GM23338 (cell line): ENCODE measurements at regions not wholly inside any gene's neighbourhood (a gene's known extent, or its start where the extent isn't known, plus 50 kb on each side); places are given as distances from the start of the nearest gene placed in this dataset.

Experiments
- ATAC-seq: fragments of 200-7000 bp; cut with Tn5 transposase; 3 replicates; pipeline ENCODE4 v1.9.1; 2020
- DNase-seq: peaks from one replicate; pipeline ENCODE4 v3.0.0-alpha.2; 2015; ENCODE audit warnings: low spot score
- H2AFZ ChIP-seq: fragments of 200-600 bp; sonication (generic); 2 replicates; pipeline ENCODE4 v1.8.0; 2016; ENCODE audit warnings: antibody characterized with exemption, mild to moderate bottlenecking, moderate library complexity
- H3F3A ChIP-seq: fragments of 200-600 bp; sonication (generic); replicated peaks from 2 replicates; pipeline ENCODE4 v1.8.0; 2017; ENCODE audit warnings: antibody characterized with exemption, mixed run types, low read depth
- H3K27ac ChIP-seq: fragments of 200-600 bp; sonication (generic); 2 replicates; pipeline ENCODE4 v1.6.1; 2016; ENCODE audit warnings: low read depth
- H3K27me3 ChIP-seq: fragments of 200-600 bp; sonication (generic); 2 replicates; pipeline ENCODE4 v1.8.0; 2016; ENCODE audit warnings: mild to moderate bottlenecking, mixed run types, moderate library complexity; ENCODE audit not compliant: insufficient read depth
- H3K36me3 ChIP-seq: fragments of 200-600 bp; sonication (generic); 2 replicates; pipeline ENCODE4 v1.8.0; 2016; ENCODE audit warnings: mild to moderate bottlenecking; ENCODE audit not compliant: insufficient read depth
- H3K4me1 ChIP-seq: fragments of 200-600 bp; sonication (generic); 2 replicates; pipeline ENCODE4 v1.8.0; 2016; ENCODE audit warnings: mild to moderate bottlenecking, moderate library complexity; ENCODE audit not compliant: insufficient read depth
- H3K4me2 ChIP-seq: fragments of 200-600 bp; sonication (generic); 2 replicates; pipeline ENCODE4 v1.7.1; 2017; ENCODE audit warnings: mixed run types
- H3K4me3 ChIP-seq: fragments of 200-600 bp; sonication (generic); 2 replicates; pipeline ENCODE4 v1.6.1; 2016; ENCODE audit warnings: mixed run types
- H3K79me2 ChIP-seq: fragments of 200-600 bp; sonication (generic); replicated peaks from 2 replicates; pipeline ENCODE4 v1.8.0; 2017; ENCODE audit warnings: mild to moderate bottlenecking; ENCODE audit not compliant: insufficient read depth
- H3K9me2 ChIP-seq: fragments of 200-600 bp; sonication (generic); 2 replicates; pipeline ENCODE4 v1.8.0; 2017; ENCODE audit not compliant: insufficient read depth
- H4K20me1 ChIP-seq: fragments of 200-600 bp; sonication (generic); replicated peaks from 2 replicates; pipeline ENCODE4 v1.8.0; 2017; ENCODE audit warnings: mild to moderate bottlenecking; ENCODE audit not compliant: insufficient read depth
- H3K27ac Mint-ChIP-seq: 2 replicates; pipeline ENCODE4 v1.8.0; 2020; ENCODE audit warnings: inconsistent platforms, mild to moderate bottlenecking, moderate library complexity, mixed read lengths
- H3K27me3 Mint-ChIP-seq: 3 replicates; pipeline ENCODE4 v1.8.0; 2022; ENCODE audit warnings: low read depth, mild to moderate bottlenecking, moderate library complexity, mixed read lengths, inconsistent platforms; ENCODE audit not compliant: insufficient read depth, poor library complexity
- H3K36me3 Mint-ChIP-seq: 3 replicates; pipeline ENCODE4 v1.8.0; 2021; ENCODE audit warnings: low read depth, mild to moderate bottlenecking, inconsistent platforms, moderate library complexity, mixed read lengths
- H3K4me1 Mint-ChIP-seq: 3 replicates; pipeline ENCODE4 v1.8.0; 2020; ENCODE audit warnings: mild to moderate bottlenecking, inconsistent platforms, mixed read lengths
- H3K4me3 Mint-ChIP-seq: 3 replicates; pipeline ENCODE4 v1.8.0; 2021; ENCODE audit warnings: moderate library complexity, mild to moderate bottlenecking, inconsistent platforms, mixed read lengths
- H3K9me3 Mint-ChIP-seq: 3 replicates; pipeline ENCODE4 v1.8.0; 2020; ENCODE audit warnings: moderate library complexity, mild to moderate bottlenecking, inconsistent platforms, mixed read lengths
- ETS1 ChIP-seq: IDR thresholded peaks from 2 replicates; pipeline ENCODE4 v1.6.1; 2016; ENCODE audit warnings: antibody characterized with exemption
- EZH2 ChIP-seq: fragments of 200-600 bp; sonication (generic); IDR thresholded peaks from one replicate; pipeline ENCODE4 v1.8.0; 2017; ENCODE audit warnings: antibody characterized with exemption, mild to moderate bottlenecking, low read depth; ENCODE audit not compliant: unreplicated experiment
- EZH2phosphoT487 ChIP-seq: fragments of 200-600 bp; sonication (generic); IDR thresholded peaks from one replicate; pipeline ENCODE4 v1.8.1; 2018; ENCODE audit warnings: antibody characterized with exemption; ENCODE audit not compliant: unreplicated experiment
- JUNB ChIP-seq: IDR thresholded peaks from one replicate; pipeline ENCODE4 v1.6.1; 2016; ENCODE audit warnings: antibody characterized with exemption; ENCODE audit not compliant: unreplicated experiment
- POLR2AphosphoS5 ChIP-seq: IDR thresholded peaks from 2 replicates; pipeline ENCODE4 v1.6.1; 2016; ENCODE audit warnings: antibody characterized with exemption, low read depth
- REST ChIP-seq: IDR thresholded peaks from one replicate; pipeline ENCODE4 v1.6.1; 2018; ENCODE audit warnings: antibody characterized with exemption; ENCODE audit not compliant: unreplicated experiment
- STAT1 ChIP-seq: IDR thresholded peaks from one replicate; pipeline ENCODE4 v1.6.1; 2016; ENCODE audit warnings: antibody characterized with exemption; ENCODE audit not compliant: unreplicated experiment
- ZNF114 ChIP-seq: fragments of 250-450 bp; sonication (Bioruptor Pico); IDR thresholded peaks from 2 replicates; pipeline ENCODE4 v1.5.0; 2020; ENCODE audit warnings: mild to moderate bottlenecking, moderate library complexity
- ZNF331 ChIP-seq: fragments of 250-450 bp; sonication (Bioruptor Pico); IDR thresholded peaks from 2 replicates; pipeline ENCODE4 v1.5.0; 2020; ENCODE audit warnings: low read depth, mild to moderate bottlenecking, moderate library complexity
- ZNF462 ChIP-seq: fragments of 250-450 bp; sonication (Bioruptor Pico); IDR thresholded peaks from 2 replicates; pipeline ENCODE4 v1.5.0; 2020; ENCODE audit warnings: mild to moderate bottlenecking, moderate library complexity

GRCh38 chr4:31737419-31737818, 1017.2 kb downstream of the PCDH7 start (continued):
- TF ChIP-seq ZNF462 (CRISPR knock-in tag) (no peak), ZNF114 (no peak), EZH2phosphoT487 (no peak), ETS1 (no peak), ZNF331 (CRISPR knock-in tag) (no peak), JUNB (no peak)

- H3K4me1 ChIP-seq = no peaks in the 10 kb centered on the region
- H3K27me3 Mint-ChIP-seq = no peaks in the 10 kb centered on the region
- no peaks in the 10 kb centered on the region for H3K36me3 Mint-ChIP-seq
- no peak for ATAC-seq
- H3K4me2 ChIP-seq = no peak overlapping the region
- H4K20me1 ChIP-seq = no peaks in the 10 kb centered on the region
- no peak overlapping the region for H2AFZ ChIP-seq
- no peaks in the 10 kb centered on the region for H3K27me3 ChIP-seq
- no peaks in the 10 kb centered on the region for H3K79me2 ChIP-seq
- H3K36me3 ChIP-seq = no peaks in the 10 kb centered on the region
- H3K27ac Mint-ChIP-seq = no peak overlapping the region
- no peak overlapping the region for H3K4me3 ChIP-seq
- no peak overlapping the region for H3K4me3 Mint-ChIP-seq
- no peaks in the 10 kb centered on the region for H3K4me1 Mint-ChIP-seq
- H3K9me3 Mint-ChIP-seq = no peaks in the 10 kb centered on the region
- no peak overlapping the region for H3K27ac ChIP-seq
- DNase-seq = no peak
- H3K9me2 ChIP-seq = no peaks in the 10 kb centered on the region
- H3F3A ChIP-seq = no peaks in the 10 kb centered on the region
- TF ChIP-seq POLR2AphosphoS5 = no peak
- no peak for TF ChIP-seq EZH2phosphoT487
- TF ChIP-seq ETS1 = no peak
- TF ChIP-seq EZH2 = no peak
- no peak for TF ChIP-seq STAT1
- no peak for TF ChIP-seq ZNF331 (CRISPR knock-in tag)
- no peak for TF ChIP-seq ZNF114
- no peak for TF ChIP-seq REST
Observed at GRCh38 chr4:31741326-31741725, 1021.2 kb downstream of the PCDH7 start.
